ENCODE measurements at regions not wholly inside any gene's neighbourhood (a gene's known extent, or its start where the extent isn't known, plus 50 kb on each side); places are given as distances from the start of the nearest gene placed in this dataset.

- TF ChIP-seq GATA2 (IDR thresholded peaks at IDR 0.05; ENCODE audit: low read depth, low read length) (no peak), GATA3 (IDR thresholded peaks at IDR 0.05; ENCODE audit: low read depth, low read length) (no peak)
Observed at GRCh38 chr7:17554341-17555015, 256.0 kb downstream of the AHR start.
